ENCODE measurements at regions not wholly inside any gene's neighbourhood (a gene's known extent, or its start where the extent isn't known, plus 50 kb on each side); places are given as distances from the start of the nearest gene placed in this dataset.
A peak's percentile ranks its signal among the peaks of the same experiment; 100 is the strongest.

DNA sequence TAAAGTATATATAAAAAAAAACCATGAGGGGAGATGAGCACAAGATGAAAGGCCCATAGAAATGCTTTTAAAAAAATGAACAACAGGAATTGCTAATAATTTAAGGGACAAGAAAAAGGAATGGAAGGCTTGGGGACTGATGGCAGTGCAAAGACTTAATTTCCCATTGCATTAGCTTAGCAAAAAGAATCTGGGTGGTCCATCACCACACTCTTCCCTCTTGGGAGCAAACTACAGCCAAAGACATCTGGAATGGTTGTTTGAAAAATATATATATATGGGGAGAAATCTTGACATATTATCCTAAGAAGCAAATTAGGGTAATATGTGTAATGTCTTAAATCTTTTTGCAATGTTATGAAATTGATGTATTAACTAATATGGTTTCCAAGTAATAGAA, 727.1 kb downstream of the METTL15 start:
- H3K4me3 Mint-ChIP-seq (ENCODE audit: low read depth, unreplicated experiment): no peak overlapping the region
- H3K9me3 Mint-ChIP-seq (ENCODE audit: low read depth, unreplicated experiment): no peaks in the 10 kb centered on the region
- H3K4me1 Mint-ChIP-seq (ENCODE audit: low read depth, unreplicated experiment): peaks cover 55% of the 10 kb centered on the region
- peaks cover 27% of the 10 kb centered on the region for H3K36me3 Mint-ChIP-seq (ENCODE audit: insufficient read depth, unreplicated experiment)
- peak overlapping the region; percentile 96 for H3K27ac Mint-ChIP-seq (ENCODE audit: unreplicated experiment)
- CTCF ChIA-PET: interaction anchor here (0.7 to 1.6 kb wide), 7 partner anchors 12 to 1137 kb away, joined by 3 to 11 read pairs (median 3); no protein-coding TSS in a partner anchor
- no TSS peak for BruUV-seq (replicated peaks)
- intact Hi-C loops (cut with micrococcal nuclease; ENCODE audit: unreplicated experiment): loop anchor here (1.0 to 10.0 kb wide), 3 partner anchors 78 to 496 kb away; no protein-coding TSS in a partner anchor
- no peak for DNase-seq
- TF ChIP-seq, protein P1, sequence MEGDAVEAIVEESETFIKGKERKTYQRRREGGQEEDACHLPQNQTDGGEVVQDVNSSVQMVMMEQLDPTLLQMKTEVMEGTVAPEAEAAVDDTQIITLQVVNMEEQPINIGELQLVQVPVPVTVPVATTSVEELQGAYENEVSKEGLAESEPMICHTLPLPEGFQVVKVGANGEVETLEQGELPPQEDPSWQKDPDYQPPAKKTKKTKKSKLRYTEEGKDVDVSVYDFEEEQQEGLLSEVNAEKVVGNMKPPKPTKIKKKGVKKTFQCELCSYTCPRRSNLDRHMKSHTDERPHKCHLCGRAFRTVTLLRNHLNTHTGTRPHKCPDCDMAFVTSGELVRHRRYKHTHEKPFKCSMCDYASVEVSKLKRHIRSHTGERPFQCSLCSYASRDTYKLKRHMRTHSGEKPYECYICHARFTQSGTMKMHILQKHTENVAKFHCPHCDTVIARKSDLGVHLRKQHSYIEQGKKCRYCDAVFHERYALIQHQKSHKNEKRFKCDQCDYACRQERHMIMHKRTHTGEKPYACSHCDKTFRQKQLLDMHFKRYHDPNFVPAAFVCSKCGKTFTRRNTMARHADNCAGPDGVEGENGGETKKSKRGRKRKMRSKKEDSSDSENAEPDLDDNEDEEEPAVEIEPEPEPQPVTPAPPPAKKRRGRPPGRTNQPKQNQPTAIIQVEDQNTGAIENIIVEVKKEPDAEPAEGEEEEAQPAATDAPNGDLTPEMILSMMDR (IDR thresholded peaks at IDR 0.05; ENCODE audit: unreplicated experiment): no peak
- H3K27me3 Mint-ChIP-seq (ENCODE audit: unreplicated experiment): no peaks in the 10 kb centered on the region

- Mint-ChIP-seq H3K27ac (ENCODE audit: unreplicated experiment) (peak overlapping the region; percentile 96), H3K4me3 (ENCODE audit: low read depth, unreplicated experiment) (no peak overlapping the region), H3K9me3 (ENCODE audit: low read depth, unreplicated experiment) (no peaks in the 10 kb centered on the region), H3K36me3 (ENCODE audit: insufficient read depth, unreplicated experiment) (peaks cover 27% of the 10 kb centered on the region), H3K4me1 (ENCODE audit: low read depth, unreplicated experiment) (peaks cover 55% of the 10 kb centered on the region), H3K27me3 (ENCODE audit: unreplicated experiment) (no peaks in the 10 kb centered on the region)
- BruUV-seq (replicated peaks): no TSS peak
- intact Hi-C loops (cut with micrococcal nuclease; ENCODE audit: unreplicated experiment): loop anchor here (1.0 to 10.0 kb wide), 3 partner anchors 78 to 496 kb away; no protein-coding TSS in a partner anchor
- CTCF ChIA-PET: interaction anchor here (0.7 to 1.6 kb wide), 7 partner anchors 11 to 1136 kb away, joined by 3 to 11 read pairs (median 3); no protein-coding TSS in a partner anchor
- DNase-seq: peak; percentile 35
- TF ChIP-seq, protein P1 (IDR thresholded peaks at IDR 0.05; ENCODE audit: unreplicated experiment): no peak
Measured at GRCh38 chr11:28834877-28835276, 726.7 kb downstream of the METTL15 start.

DNA sequence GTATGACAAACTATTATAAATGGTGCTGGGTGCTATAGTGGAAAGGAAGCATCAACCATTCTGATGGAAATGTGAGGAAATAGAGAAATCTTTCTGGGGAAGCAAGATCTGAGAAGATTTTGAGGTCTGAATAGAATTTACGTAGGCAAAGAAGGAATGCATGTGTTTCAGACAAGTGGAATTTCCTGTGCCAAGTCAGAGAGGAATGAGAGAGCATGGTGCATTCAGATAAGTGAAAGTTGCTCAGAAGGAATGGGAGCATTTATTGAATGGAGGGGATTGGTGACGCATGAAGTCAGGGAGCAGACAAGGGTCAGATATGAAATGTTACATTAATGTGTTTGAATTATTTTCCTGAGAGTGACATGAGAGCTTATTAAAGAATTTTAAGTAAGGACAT, 725.5 kb downstream of the METTL15 start:
- BruUV-seq (replicated peaks): no TSS peak
- Mint-ChIP-seq H3K4me3 (ENCODE audit: low read depth, unreplicated experiment) (peak overlapping the region; percentile 26), H3K4me1 (ENCODE audit: low read depth, unreplicated experiment) (peaks cover 51% of the 10 kb centered on the region), H3K36me3 (ENCODE audit: insufficient read depth, unreplicated experiment) (peaks cover 27% of the 10 kb centered on the region), H3K9me3 (ENCODE audit: low read depth, unreplicated experiment) (no peaks in the 10 kb centered on the region), H3K27me3 (ENCODE audit: unreplicated experiment) (no peaks in the 10 kb centered on the region), H3K27ac (ENCODE audit: unreplicated experiment) (peak overlapping the region; percentile 96)
- CTCF ChIA-PET: interaction anchor here (0.8 to 1.6 kb wide), 2 partner anchors 63 to 326 kb away, joined by 3 to 11 read pairs; no protein-coding TSS in a partner anchor
- intact Hi-C loops (cut with micrococcal nuclease; ENCODE audit: unreplicated experiment): loop anchor here (10.0 kb wide), 1 partner anchor 299 kb away; no protein-coding TSS in a partner anchor
- DNase-seq: peak; percentile 53
- TF ChIP-seq, protein P1 (IDR thresholded peaks at IDR 0.05; ENCODE audit: unreplicated experiment): no peak

DNA sequence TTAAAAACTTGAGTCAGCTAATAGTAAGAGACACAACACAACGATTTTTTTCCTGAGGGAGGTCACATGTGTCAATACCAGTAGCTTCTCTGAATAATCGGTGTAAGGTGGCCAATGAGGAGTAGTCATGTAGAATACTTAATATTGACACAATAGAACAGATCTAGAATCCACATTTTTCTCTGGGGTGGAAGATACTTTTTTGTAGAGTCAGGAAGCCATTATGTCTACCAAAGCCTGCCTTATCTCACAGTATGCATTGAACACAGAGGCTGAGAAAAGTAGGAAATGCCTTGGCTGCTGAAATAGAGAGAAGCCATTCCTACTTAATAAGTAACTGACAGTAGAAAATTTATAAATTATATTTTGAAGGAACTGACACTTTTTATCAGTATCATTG, 725.0 kb downstream of the METTL15 start:
- intact Hi-C loops (cut with micrococcal nuclease; ENCODE audit: unreplicated experiment): loop anchor here (10.0 kb wide), 1 partner anchor 298 kb away; no protein-coding TSS in a partner anchor
- H3K36me3 Mint-ChIP-seq (ENCODE audit: insufficient read depth, unreplicated experiment): peaks cover 27% of the 10 kb centered on the region
- H3K27me3 Mint-ChIP-seq (ENCODE audit: unreplicated experiment): no peaks in the 10 kb centered on the region
- no peaks in the 10 kb centered on the region for H3K9me3 Mint-ChIP-seq (ENCODE audit: low read depth, unreplicated experiment)
- peak overlapping the region; percentile 96 for H3K27ac Mint-ChIP-seq (ENCODE audit: unreplicated experiment)
- TF ChIP-seq, protein P1 (IDR thresholded peaks at IDR 0.05; ENCODE audit: unreplicated experiment): no peak
- H3K4me1 Mint-ChIP-seq (ENCODE audit: low read depth, unreplicated experiment): peaks cover 46% of the 10 kb centered on the region
- H3K4me3 Mint-ChIP-seq (ENCODE audit: low read depth, unreplicated experiment): peak overlapping the region; percentile 26
- no peak for DNase-seq
- CTCF ChIA-PET: no interaction called here
- TSS peak; percentile 19 for BruUV-seq (replicated peaks)

All from Calu3 (cell line).